Activated CD4-positive, alpha-beta T cell treated with anti-CD3 and anti-CD28 coated beads, Interleukin-10, Interleukin-2, amounts not matched to agents 100 ng/mL and 50 ng/mL, durations not matched to agents 16 hours and 8 hours (primary cell): ENCODE measurements at regions not wholly inside any gene's neighbourhood (a gene's known extent, or its start where the extent isn't known, plus 50 kb on each side); places are given as distances from the start of the nearest gene placed in this dataset.

ENCODE experiments used
- DNase-seq: peaks from one replicate; pipeline ENCODE4 v3.0.0-alpha.2; 2020

GRCh38 chr20:10925767-10926166 lies 252.0 kb upstream of the JAG1 start:
- no peak for DNase-seq

GRCh38 chr20:10927011-10927583 lies 253.3 kb upstream of the JAG1 start:
- DNase-seq, result no peak

GRCh38 chr20:10927936-10928840 lies 254.4 kb upstream of the JAG1 start:
- DNase-seq, result no peak

- no peak for DNase-seq
Observed at GRCh38 chr20:10928841-10929421, 255.1 kb upstream of the JAG1 start.

GRCh38 chr20:10935658-10936402 lies 262.0 kb upstream of the JAG1 start:
- DNase-seq, result no peak

- no peak for DNase-seq
Observed at GRCh38 chr20:10936786-10937185, 263.0 kb upstream of the JAG1 start.

GRCh38 chr20:10939331-10939941 lies 265.6 kb upstream of the JAG1 start:
- DNase-seq, result no peak

GRCh38 chr20:10940941-10941340 lies 267.1 kb upstream of the JAG1 start:
- DNase-seq, result no peak

- no peak for DNase-seq
Observed at GRCh38 chr20:10943686-10944265, 270.0 kb upstream of the JAG1 start.

- no peak for DNase-seq
Observed at GRCh38 chr20:10946124-10946880, 272.5 kb upstream of the JAG1 start.

- DNase-seq, result no peak
Observed at GRCh38 chr20:10947726-10948125, 273.9 kb upstream of the JAG1 start.

GRCh38 chr20:10949930-10950783 lies 276.4 kb upstream of the JAG1 start:
- DNase-seq, result no peak

- DNase-seq, result no peak
Observed at GRCh38 chr20:10951216-10951615, 277.4 kb upstream of the JAG1 start.

- DNase-seq, result no peak
Observed at GRCh38 chr20:10951904-10952303, 278.1 kb upstream of the JAG1 start.

GRCh38 chr20:10953437-10953836 lies 279.6 kb upstream of the JAG1 start:
- no peak for DNase-seq

GRCh38 chr20:10954137-10954840 lies 280.5 kb upstream of the JAG1 start:
- no peak for DNase-seq

GRCh38 chr20:10954908-10955580 lies 281.2 kb upstream of the JAG1 start:
- no peak for DNase-seq

GRCh38 chr20:10958279-10958678 lies 284.5 kb upstream of the JAG1 start:
- DNase-seq, result no peak

- no peak for DNase-seq
Observed at GRCh38 chr20:10960416-10960815, 286.6 kb upstream of the JAG1 start.
